Endodermal cell (in vitro differentiated cells): ENCODE measurements at regions not wholly inside any gene's neighbourhood (a gene's known extent, or its start where the extent isn't known, plus 50 kb on each side); places are given as distances from the start of the nearest gene placed in this dataset.

Experiments used
- DNase-seq: peaks from one replicate; pipeline ENCODE4 v3.0.0-alpha.2; 2017
- H3K27ac ChIP-seq: 2 replicates; pipeline ENCODE4 v1.5.1; 2013; ENCODE audit warnings: mild to moderate bottlenecking, low read depth, low read length, moderate library complexity
- H3K27me3 ChIP-seq: 2 replicates; pipeline ENCODE4 v1.6.1; 2013; ENCODE audit warnings: mild to moderate bottlenecking, low read length, moderate library complexity; ENCODE audit not compliant: insufficient read depth, control insufficient read depth, poor library complexity, severe bottlenecking
- H3K36me3 ChIP-seq: 2 replicates; pipeline ENCODE4 v1.7.0; 2013; ENCODE audit warnings: mild to moderate bottlenecking, low read length, moderate library complexity; ENCODE audit not compliant: control insufficient read depth, insufficient read depth
- H3K4me1 ChIP-seq: one replicate; pipeline ENCODE4 v1.7.0; 2013; ENCODE audit warnings: low read length; ENCODE audit not compliant: control insufficient read depth, insufficient read depth
- H3K4me3 ChIP-seq: 2 replicates; pipeline ENCODE4 v1.5.1; 2013; ENCODE audit warnings: mild to moderate bottlenecking, low read length, moderate library complexity
- H3K9ac ChIP-seq: 2 replicates; pipeline ENCODE4 v1.6.1; 2013; ENCODE audit warnings: mild to moderate bottlenecking, low read length, moderate library complexity; ENCODE audit not compliant: poor library complexity, severe bottlenecking; ENCODE audit errors: extremely low read depth
- H3K9me3 ChIP-seq: 2 replicates; pipeline ENCODE4 v1.6.1; 2013; ENCODE audit warnings: mild to moderate bottlenecking, low read length, moderate library complexity; ENCODE audit not compliant: control insufficient read depth
- H3K27ac Mint-ChIP-seq: 2 replicates; pipeline ENCODE4 v1.8.0; 2020; ENCODE audit warnings: mixed read lengths
- H3K27me3 Mint-ChIP-seq: 2 replicates; pipeline ENCODE4 v1.8.0; 2021; ENCODE audit warnings: mild to moderate bottlenecking, mixed read lengths; ENCODE audit not compliant: insufficient read depth
- H3K36me3 Mint-ChIP-seq: 2 replicates; pipeline ENCODE4 v1.8.0; 2020; ENCODE audit warnings: low read depth, mixed read lengths
- H3K4me1 Mint-ChIP-seq: 2 replicates; pipeline ENCODE4 v1.8.0; 2020; ENCODE audit warnings: mixed read lengths
- H3K4me3 Mint-ChIP-seq: 2 replicates; pipeline ENCODE4 v1.8.0; 2020; ENCODE audit warnings: mild to moderate bottlenecking, moderate library complexity, mixed read lengths
- H3K9me3 Mint-ChIP-seq: 2 replicates; pipeline ENCODE4 v1.8.0; 2020; ENCODE audit warnings: mild to moderate bottlenecking, mixed read lengths
- WGBS, 2 experiments: methylation state at CpG; one replicate each; pipeline versions ENCODE4 v1.1.5 to v1.1.7; 2013; ENCODE audit warnings: missing lambda C conversion rate in 2 of 2, mixed read lengths in 1 of 2; ENCODE audit not compliant: insufficient coverage in 1 of 2, insufficient read length in 1 of 2; 5-methylcytosine and 5-hydroxymethylcytosine counted together
- TF ChIP-seq, protein P1 (sequence below): fragments of 200-600 bp; sonication (generic); conservative IDR thresholded peaks from 2 replicates; pipeline ENCODE4 v1.5.0; 2021; ENCODE audit warnings: antibody characterized with exemption, mild to moderate bottlenecking

DNA sequence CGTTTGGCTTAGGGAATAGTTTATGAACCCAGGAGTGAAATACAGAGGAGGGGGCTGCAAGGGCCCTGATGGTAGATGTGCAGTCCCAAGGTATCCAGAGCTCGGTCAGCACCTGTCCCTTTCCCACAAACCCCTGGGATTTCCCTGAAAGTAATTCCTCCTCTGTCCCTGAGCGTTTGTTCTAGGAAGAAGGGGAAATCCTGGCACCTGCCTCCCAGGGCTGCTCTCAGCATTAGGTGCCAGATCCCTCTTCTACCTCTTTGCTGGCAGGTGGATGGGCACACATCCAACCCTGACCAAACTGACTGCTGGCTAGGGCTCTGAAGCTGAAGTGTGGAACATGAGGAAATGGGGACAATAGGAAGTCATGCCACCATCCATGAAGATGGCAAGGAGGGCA is 824.0 kb downstream of the SLC4A3 start:
- Histone ChIP-seq H3K27ac (no peak overlapping the region), H3K36me3 (no peaks in the 10 kb centered on the region), H3K27me3 (no peaks in the 10 kb centered on the region), H3K9me3 (no peaks in the 10 kb centered on the region), H3K4me3 (no peak overlapping the region), H3K9ac (no peak overlapping the region), H3K4me1 (no peaks in the 10 kb centered on the region)
- no peaks in the 10 kb centered on the region for H3K36me3 Mint-ChIP-seq
- peaks cover 2% of the 10 kb centered on the region for H3K4me1 Mint-ChIP-seq
- no peak overlapping the region for H3K4me3 Mint-ChIP-seq
- no peak overlapping the region for H3K27ac Mint-ChIP-seq
- H3K27me3 Mint-ChIP-seq: no peaks in the 10 kb centered on the region
- TF ChIP-seq, protein P1, sequence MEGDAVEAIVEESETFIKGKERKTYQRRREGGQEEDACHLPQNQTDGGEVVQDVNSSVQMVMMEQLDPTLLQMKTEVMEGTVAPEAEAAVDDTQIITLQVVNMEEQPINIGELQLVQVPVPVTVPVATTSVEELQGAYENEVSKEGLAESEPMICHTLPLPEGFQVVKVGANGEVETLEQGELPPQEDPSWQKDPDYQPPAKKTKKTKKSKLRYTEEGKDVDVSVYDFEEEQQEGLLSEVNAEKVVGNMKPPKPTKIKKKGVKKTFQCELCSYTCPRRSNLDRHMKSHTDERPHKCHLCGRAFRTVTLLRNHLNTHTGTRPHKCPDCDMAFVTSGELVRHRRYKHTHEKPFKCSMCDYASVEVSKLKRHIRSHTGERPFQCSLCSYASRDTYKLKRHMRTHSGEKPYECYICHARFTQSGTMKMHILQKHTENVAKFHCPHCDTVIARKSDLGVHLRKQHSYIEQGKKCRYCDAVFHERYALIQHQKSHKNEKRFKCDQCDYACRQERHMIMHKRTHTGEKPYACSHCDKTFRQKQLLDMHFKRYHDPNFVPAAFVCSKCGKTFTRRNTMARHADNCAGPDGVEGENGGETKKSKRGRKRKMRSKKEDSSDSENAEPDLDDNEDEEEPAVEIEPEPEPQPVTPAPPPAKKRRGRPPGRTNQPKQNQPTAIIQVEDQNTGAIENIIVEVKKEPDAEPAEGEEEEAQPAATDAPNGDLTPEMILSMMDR: no peak
- 92 to 100% methylated on average over 1 to 3 of the region's 3 CpGs for WGBS, 2 experiments
- no peaks in the 10 kb centered on the region for H3K9me3 Mint-ChIP-seq
- no peak for DNase-seq

- no peaks in the 10 kb centered on the region for H3K36me3 ChIP-seq
- H3K27me3 ChIP-seq: no peaks in the 10 kb centered on the region
- no peak for DNase-seq
- H3K4me3 ChIP-seq: no peak overlapping the region
- peaks cover 5% of the 10 kb centered on the region for H3K4me1 Mint-ChIP-seq
- no peak overlapping the region for H3K27ac Mint-ChIP-seq
- TF ChIP-seq, protein P1: no peak
- H3K9ac ChIP-seq: no peak overlapping the region
- H3K9me3 ChIP-seq: no peaks in the 10 kb centered on the region
- H3K4me3 Mint-ChIP-seq: no peak overlapping the region
- H3K36me3 Mint-ChIP-seq: no peaks in the 10 kb centered on the region
- no peak overlapping the region for H3K27ac ChIP-seq
- no peaks in the 10 kb centered on the region for H3K27me3 Mint-ChIP-seq
- 91% methylated on average over 2 of the region's 2 CpGs; no CpG with 5 or more reads in 1 of the 2 experiments for WGBS, 2 experiments
- no peaks in the 10 kb centered on the region for H3K9me3 Mint-ChIP-seq
- no peaks in the 10 kb centered on the region for H3K4me1 ChIP-seq
Measured at GRCh38 chr2:220452561-220452960, 825.1 kb downstream of the SLC4A3 start.

GRCh38 chr2:220455351-220455990 is 828.0 kb downstream of the SLC4A3 start:
- Histone ChIP-seq H3K36me3 (no peaks in the 10 kb centered on the region), H3K27me3 (no peaks in the 10 kb centered on the region), H3K4me1 (no peaks in the 10 kb centered on the region), H3K9me3 (no peaks in the 10 kb centered on the region), H3K27ac (no peak overlapping the region), H3K9ac (no peak overlapping the region), H3K4me3 (no peak overlapping the region)
- Mint-ChIP-seq H3K27me3 (no peaks in the 10 kb centered on the region), H3K4me1 (peaks cover 12% of the 10 kb centered on the region), H3K36me3 (no peaks in the 10 kb centered on the region), H3K4me3 (no peak overlapping the region), H3K27ac (no peak overlapping the region), H3K9me3 (no peaks in the 10 kb centered on the region)
- TF ChIP-seq, protein P1: no peak
- WGBS, 2 experiments: 89 to 91% methylated on average over 1 to 3 of the region's 3 CpGs
- no peak for DNase-seq
